ENCODE measurements at regions not wholly inside any gene's neighbourhood (a gene's known extent, or its start where the extent isn't known, plus 50 kb on each side); places are given as distances from the start of the nearest gene placed in this dataset.
"Not testable (repeated sequence)": the region's sequence is repeated elsewhere in the genome, so short reads cannot be mapped to it uniquely, and the experiment has no call there.

DNA sequence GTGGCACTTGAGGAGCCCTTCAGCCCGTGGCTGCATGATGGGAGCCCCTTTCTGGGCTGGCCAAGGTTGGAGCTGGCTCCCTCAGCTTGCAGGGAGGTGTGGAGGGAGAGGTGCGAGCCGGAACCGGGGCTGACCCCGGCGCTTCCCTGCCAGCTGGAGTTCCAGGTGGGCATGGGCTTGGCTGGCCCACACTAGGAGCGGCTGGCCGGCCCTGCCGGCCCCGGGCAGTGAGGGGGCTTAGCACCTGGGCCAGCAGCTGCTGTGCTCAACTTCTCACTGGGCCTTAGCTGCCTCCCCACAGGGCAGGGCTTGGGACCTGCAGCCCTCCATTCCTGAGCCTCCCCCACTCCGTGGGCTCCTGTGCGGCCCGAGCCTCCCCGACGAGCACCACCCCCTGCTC is 76.4 kb upstream of the FRG2C start:
- TF ChIP-seq, protein P1, sequence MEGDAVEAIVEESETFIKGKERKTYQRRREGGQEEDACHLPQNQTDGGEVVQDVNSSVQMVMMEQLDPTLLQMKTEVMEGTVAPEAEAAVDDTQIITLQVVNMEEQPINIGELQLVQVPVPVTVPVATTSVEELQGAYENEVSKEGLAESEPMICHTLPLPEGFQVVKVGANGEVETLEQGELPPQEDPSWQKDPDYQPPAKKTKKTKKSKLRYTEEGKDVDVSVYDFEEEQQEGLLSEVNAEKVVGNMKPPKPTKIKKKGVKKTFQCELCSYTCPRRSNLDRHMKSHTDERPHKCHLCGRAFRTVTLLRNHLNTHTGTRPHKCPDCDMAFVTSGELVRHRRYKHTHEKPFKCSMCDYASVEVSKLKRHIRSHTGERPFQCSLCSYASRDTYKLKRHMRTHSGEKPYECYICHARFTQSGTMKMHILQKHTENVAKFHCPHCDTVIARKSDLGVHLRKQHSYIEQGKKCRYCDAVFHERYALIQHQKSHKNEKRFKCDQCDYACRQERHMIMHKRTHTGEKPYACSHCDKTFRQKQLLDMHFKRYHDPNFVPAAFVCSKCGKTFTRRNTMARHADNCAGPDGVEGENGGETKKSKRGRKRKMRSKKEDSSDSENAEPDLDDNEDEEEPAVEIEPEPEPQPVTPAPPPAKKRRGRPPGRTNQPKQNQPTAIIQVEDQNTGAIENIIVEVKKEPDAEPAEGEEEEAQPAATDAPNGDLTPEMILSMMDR (conservative IDR thresholded peaks at IDR 0.05; ENCODE audit: low read length), result not testable (repeated sequence)
- TF ChIP-seq EZH2phosphoT487 (IDR thresholded peaks at IDR 0.05; ENCODE audit: borderline replicate concordance, low read depth, low read length), result not testable (repeated sequence)
